Lower leg skin (tissue), 3 donors: ENCODE measurements at regions not wholly inside any gene's neighbourhood (a gene's known extent, or its start where the extent isn't known, plus 50 kb on each side); places are given as distances from the start of the nearest gene placed in this dataset.

Experiments
- POLR2A ChIP-seq, 2 donors: fragments of 450-650 bp; IDR thresholded peaks; one replicate each; pipeline ENCODE4 v1.6.1; 2016 to 2017; ENCODE audit warnings: antibody characterized with exemption in 2 of 2, mild to moderate bottlenecking in 1 of 2, moderate library complexity in 1 of 2
- TF ChIP-seq, protein P1 (sequence below), 3 donors: fragments of 450-650 bp; IDR thresholded peaks; one replicate each; pipeline ENCODE4 v1.5.1; 2016; ENCODE audit warnings: antibody characterized with exemption in 3 of 3, mild to moderate bottlenecking in 3 of 3, moderate library complexity in 2 of 3

DNA sequence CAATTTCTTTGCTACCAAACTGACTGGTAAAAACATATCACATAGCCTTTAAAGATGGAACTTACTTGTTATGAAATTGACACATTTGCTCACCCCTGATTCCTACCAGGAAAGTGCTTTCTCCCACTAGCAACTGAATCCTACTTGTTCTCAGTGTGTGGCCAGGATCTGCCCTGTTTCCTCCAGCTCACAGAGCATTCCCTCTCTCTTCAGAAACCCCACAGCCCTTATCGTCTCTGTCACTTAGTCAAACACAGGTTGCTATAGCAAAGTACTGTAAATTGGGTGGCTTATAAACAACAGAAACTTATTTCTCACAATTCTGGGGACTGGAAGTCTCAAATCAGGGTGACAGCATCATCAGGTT is 265.2 kb upstream of the BOD1L1 start:
- TF ChIP-seq, protein P1, sequence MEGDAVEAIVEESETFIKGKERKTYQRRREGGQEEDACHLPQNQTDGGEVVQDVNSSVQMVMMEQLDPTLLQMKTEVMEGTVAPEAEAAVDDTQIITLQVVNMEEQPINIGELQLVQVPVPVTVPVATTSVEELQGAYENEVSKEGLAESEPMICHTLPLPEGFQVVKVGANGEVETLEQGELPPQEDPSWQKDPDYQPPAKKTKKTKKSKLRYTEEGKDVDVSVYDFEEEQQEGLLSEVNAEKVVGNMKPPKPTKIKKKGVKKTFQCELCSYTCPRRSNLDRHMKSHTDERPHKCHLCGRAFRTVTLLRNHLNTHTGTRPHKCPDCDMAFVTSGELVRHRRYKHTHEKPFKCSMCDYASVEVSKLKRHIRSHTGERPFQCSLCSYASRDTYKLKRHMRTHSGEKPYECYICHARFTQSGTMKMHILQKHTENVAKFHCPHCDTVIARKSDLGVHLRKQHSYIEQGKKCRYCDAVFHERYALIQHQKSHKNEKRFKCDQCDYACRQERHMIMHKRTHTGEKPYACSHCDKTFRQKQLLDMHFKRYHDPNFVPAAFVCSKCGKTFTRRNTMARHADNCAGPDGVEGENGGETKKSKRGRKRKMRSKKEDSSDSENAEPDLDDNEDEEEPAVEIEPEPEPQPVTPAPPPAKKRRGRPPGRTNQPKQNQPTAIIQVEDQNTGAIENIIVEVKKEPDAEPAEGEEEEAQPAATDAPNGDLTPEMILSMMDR (IDR thresholded peaks at IDR 0.05) = no peak
- no peak for TF ChIP-seq POLR2A (IDR thresholded peaks at IDR 0.05)
